HL-60 (cell line): ENCODE measurements at regions not wholly inside any gene's neighbourhood (a gene's known extent, or its start where the extent isn't known, plus 50 kb on each side); places are given as distances from the start of the nearest gene placed in this dataset.
"Not testable (repeated sequence)": the region's sequence is repeated elsewhere in the genome, so short reads cannot be mapped to it uniquely, and the experiment has no call there.

Source experiments
- DNase-seq, 2 experiments: peaks; one replicate each; pipeline ENCODE4 v3.0.0-alpha.2; 2010 to 2020; ENCODE audit warnings: low read depth in 1 of 2, low spot score in 1 of 2
- H3K27ac ChIP-seq: fragments of 250-450 bp; sonication (Bioruptor Pico); replicated peaks from 2 replicates; pipeline ENCODE4 v1.5.1; 2020; ENCODE audit warnings: mild to moderate bottlenecking, moderate library complexity
- H3K27me3 ChIP-seq: fragments of 250-450 bp; sonication (Bioruptor Pico); 2 replicates; pipeline ENCODE4 v1.5.1; 2021; ENCODE audit warnings: mild to moderate bottlenecking, moderate library complexity; ENCODE audit not compliant: insufficient read depth, poor library complexity, severe bottlenecking
- H3K4me3 ChIP-seq: replicated peaks from 2 replicates; pipeline ENCODE4 v1.5.1; 2011; ENCODE audit warnings: mild to moderate bottlenecking, control low read depth, low read length; ENCODE audit not compliant: insufficient read depth
- CTCF ChIP-seq: IDR thresholded peaks from one replicate; pipeline ENCODE4 v1.5.1; 2011; ENCODE audit warnings: low read length, control low read depth, inconsistent platforms; ENCODE audit not compliant: insufficient read depth
- GABPA ChIP-seq: IDR thresholded peaks from 2 replicates; pipeline ENCODE4 v1.6.1; 2012; ENCODE audit warnings: low read depth
- POLR2AphosphoS5 ChIP-seq: IDR thresholded peaks from 2 replicates; pipeline ENCODE4 v1.6.1; 2012; ENCODE audit warnings: low read depth
- SPI1 ChIP-seq: IDR thresholded peaks from 2 replicates; pipeline ENCODE4 v1.6.1; 2012; ENCODE audit warnings: low read depth, mild to moderate bottlenecking, borderline replicate concordance
- TF ChIP-seq, protein P1 (sequence below): IDR thresholded peaks from 2 replicates; pipeline ENCODE4 v1.6.1; 2012; ENCODE audit warnings: low read depth; ENCODE audit not compliant: insufficient replicate concordance

GRCh38 chr14:38662781-38663180 is 406.9 kb upstream of the CLEC14A start:
- Histone ChIP-seq H3K4me3 (no peak overlapping the region), H3K27ac (no peak overlapping the region), H3K27me3 (no peaks in the 10 kb centered on the region)
- TF ChIP-seq SPI1: no peak
- DNase-seq: no peak

DNA sequence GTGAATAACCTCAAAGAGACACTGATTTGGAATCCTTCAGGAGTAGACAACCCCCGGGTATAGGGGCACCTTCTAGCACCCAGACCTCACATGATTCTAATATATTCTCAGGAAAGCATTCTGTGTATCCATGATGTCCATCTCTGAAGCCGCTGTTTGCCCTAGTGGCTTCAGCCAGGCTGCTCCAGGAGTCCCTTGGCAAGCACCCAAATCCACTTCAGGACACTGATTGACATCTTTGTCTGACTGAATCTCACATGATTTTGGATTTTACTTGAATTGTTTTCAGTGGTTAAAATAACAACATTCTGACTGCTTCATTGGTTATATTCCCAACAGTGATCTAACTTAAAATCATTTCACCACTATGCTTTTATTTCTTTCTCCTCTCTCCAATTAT is 390.5 kb upstream of the CLEC14A start:
- no peak for DNase-seq
- Histone ChIP-seq H3K4me3 (no peak overlapping the region), H3K27ac (no peak overlapping the region), H3K27me3 (no peaks in the 10 kb centered on the region)
- TF ChIP-seq SPI1: no peak
- TF ChIP-seq POLR2AphosphoS5: no peak
- no peak for TF ChIP-seq CTCF
- TF ChIP-seq, protein P1, sequence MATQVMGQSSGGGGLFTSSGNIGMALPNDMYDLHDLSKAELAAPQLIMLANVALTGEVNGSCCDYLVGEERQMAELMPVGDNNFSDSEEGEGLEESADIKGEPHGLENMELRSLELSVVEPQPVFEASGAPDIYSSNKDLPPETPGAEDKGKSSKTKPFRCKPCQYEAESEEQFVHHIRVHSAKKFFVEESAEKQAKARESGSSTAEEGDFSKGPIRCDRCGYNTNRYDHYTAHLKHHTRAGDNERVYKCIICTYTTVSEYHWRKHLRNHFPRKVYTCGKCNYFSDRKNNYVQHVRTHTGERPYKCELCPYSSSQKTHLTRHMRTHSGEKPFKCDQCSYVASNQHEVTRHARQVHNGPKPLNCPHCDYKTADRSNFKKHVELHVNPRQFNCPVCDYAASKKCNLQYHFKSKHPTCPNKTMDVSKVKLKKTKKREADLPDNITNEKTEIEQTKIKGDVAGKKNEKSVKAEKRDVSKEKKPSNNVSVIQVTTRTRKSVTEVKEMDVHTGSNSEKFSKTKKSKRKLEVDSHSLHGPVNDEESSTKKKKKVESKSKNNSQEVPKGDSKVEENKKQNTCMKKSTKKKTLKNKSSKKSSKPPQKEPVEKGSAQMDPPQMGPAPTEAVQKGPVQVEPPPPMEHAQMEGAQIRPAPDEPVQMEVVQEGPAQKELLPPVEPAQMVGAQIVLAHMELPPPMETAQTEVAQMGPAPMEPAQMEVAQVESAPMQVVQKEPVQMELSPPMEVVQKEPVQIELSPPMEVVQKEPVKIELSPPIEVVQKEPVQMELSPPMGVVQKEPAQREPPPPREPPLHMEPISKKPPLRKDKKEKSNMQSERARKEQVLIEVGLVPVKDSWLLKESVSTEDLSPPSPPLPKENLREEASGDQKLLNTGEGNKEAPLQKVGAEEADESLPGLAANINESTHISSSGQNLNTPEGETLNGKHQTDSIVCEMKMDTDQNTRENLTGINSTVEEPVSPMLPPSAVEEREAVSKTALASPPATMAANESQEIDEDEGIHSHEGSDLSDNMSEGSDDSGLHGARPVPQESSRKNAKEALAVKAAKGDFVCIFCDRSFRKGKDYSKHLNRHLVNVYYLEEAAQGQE: no peak
- TF ChIP-seq GABPA: no peak

DNA sequence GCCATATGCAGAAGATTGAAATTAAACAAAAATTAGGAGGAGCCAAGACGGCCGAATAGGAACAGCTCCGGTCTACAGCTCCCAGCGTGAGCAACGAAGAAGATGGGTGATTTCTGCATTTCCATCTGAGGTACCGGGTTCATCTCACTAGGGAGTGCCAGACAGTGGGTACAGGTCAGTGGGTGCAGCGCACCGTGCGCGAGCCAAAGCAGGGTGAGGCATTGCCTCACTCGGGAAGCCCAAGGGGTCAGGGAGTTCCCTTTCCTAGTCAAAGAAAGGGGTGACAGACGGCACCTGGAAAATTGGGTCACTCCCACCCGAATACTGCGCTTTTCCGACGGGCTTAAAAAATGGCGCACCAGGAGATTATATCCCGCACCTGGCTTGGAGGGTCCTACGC is 379.0 kb upstream of the CLEC14A start:
- H3K4me3 ChIP-seq, H3K27me3 ChIP-seq, H3K27ac ChIP-seq, DNase-seq: not testable (repeated sequence)

DNA sequence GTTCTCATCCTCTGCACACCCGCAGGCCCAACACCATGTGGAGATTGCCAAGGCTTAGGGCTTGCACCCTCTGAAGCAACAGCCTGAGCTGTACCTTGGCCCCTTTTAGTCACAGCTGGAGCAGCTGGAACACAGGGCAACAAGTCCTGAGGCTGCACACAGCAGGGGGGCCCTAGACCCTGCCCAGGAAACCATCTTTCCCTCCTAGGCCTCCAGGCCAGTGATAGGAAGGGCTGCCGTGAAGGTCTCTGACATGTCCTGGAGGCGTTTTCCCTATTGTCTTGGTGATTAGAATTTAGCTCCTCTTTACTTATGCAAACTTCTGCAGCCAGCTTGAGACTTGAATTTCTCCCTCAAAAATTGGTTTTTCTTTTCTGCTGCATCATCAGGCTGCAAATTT is 373.5 kb upstream of the CLEC14A start:
- Histone ChIP-seq H3K4me3 (no peak overlapping the region), H3K27me3 (no peaks in the 10 kb centered on the region), H3K27ac (no peak overlapping the region)
- DNase-seq: no peak
- TF ChIP-seq, protein P1: no peak
- TF ChIP-seq SPI1 (no peak), CTCF (no peak), GABPA (no peak), POLR2AphosphoS5 (no peak)

- H3K27ac ChIP-seq: no peak overlapping the region
Measured at GRCh38 chr14:38627163-38627562, 371.3 kb upstream of the CLEC14A start.

More at GRCh38 chr14:38627163-38627562, 371.3 kb upstream of the CLEC14A start:
- Histone ChIP-seq H3K4me3 (no peak overlapping the region), H3K27me3 (no peaks in the 10 kb centered on the region)
- DNase-seq: no peak
- no peak for TF ChIP-seq GABPA
- no peak for TF ChIP-seq CTCF
- no peak for TF ChIP-seq POLR2AphosphoS5
- TF ChIP-seq SPI1: no peak
